Gastrocnemius medialis (tissue), 4 donors: ENCODE measurements at regions not wholly inside any gene's neighbourhood (a gene's known extent, or its start where the extent isn't known, plus 50 kb on each side); places are given as distances from the start of the nearest gene placed in this dataset.

Experiments
- CTCF ChIP-seq, 5 experiments: fragments of 450-650 bp in 3 of 5; fragments of 200-600 bp in 2 of 5; sonication (generic) in 2 of 5; IDR thresholded peaks in 4 of 5; conservative IDR thresholded peaks in 1 of 5; 1 replicate in 4 of 5; 2 replicates in 1 of 5; pipeline ENCODE4 v1.5.1; 2016 to 2019; ENCODE audit warnings: antibody characterized with exemption in 5 of 5, mild to moderate bottlenecking in 3 of 5, moderate library complexity in 3 of 5
- POLR2A ChIP-seq, 2 donors: fragments of 450-650 bp; IDR thresholded peaks; one replicate each; pipeline ENCODE4 v1.6.1; 2017; ENCODE audit warnings: antibody characterized with exemption in 2 of 2, mild to moderate bottlenecking in 2 of 2, moderate library complexity in 2 of 2

DNA sequence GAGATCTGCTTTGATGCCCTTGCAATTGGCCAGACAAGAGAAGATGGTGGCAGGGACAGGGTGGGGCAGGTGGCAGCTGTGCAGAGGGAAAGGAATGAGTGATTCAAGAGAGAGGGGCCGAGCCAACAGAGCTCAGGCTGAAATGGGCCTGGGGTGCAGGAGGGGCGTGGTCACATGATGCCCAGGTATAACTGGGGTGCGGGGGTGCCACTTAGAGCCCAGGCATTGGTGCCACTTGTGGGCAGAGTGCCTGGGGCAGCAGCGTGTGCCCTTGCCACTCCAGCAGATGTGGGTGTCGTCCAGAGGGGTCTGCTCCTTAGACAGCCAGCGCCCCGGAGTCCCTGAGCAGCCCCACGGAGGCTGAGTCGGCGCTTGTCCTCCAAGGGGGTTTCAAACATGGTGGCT is 88.7 kb downstream of the PLXNA1 start:
- no peak for TF ChIP-seq CTCF (IDR thresholded peaks at IDR 0.05 in 4 of 5, conservative IDR thresholded peaks at IDR 0.05 in 1 of 5)
- no peak for TF ChIP-seq POLR2A (IDR thresholded peaks at IDR 0.05)
